Right lobe of liver (tissue), 6 donors: ENCODE measurements at regions not wholly inside any gene's neighbourhood (a gene's known extent, or its start where the extent isn't known, plus 50 kb on each side); places are given as distances from the start of the nearest gene placed in this dataset.

Source experiments
- ATAC-seq, 4 donors: fragments of 200-7000 bp; cut with Tn5 transposase; one replicate each; pipeline ENCODE4 v1.9.1; 2020; ENCODE audit warnings: mild to moderate bottlenecking in 4 of 4, moderate library complexity in 4 of 4
- DNase-seq, 3 donors: peaks; one replicate each; pipeline ENCODE4 v3.0.0-alpha.2; 2020
- H3K27ac ChIP-seq, 3 donors: fragments of 200-600 bp; one replicate each; pipeline ENCODE4 v1.8.0; 2022
- H3K27me3 ChIP-seq, 2 donors: fragments of 200-600 bp; one replicate each; pipeline ENCODE4 v1.8.0; 2022
- H3K36me3 ChIP-seq, 4 donors: fragments of 200-600 bp; sonication (generic) in 1 of 4; one replicate each; pipeline versions ENCODE4 v1.5.1 to v1.8.0; 2017 to 2022; ENCODE audit warnings: control low read depth in 1 of 4
- H3K4me1 ChIP-seq, 4 donors: fragments of 200-600 bp; sonication (generic) in 1 of 4; one replicate each; pipeline versions ENCODE4 v1.5.1 to v1.8.0; 2017 to 2022; ENCODE audit warnings: control low read depth in 1 of 4
- H3K4me3 ChIP-seq, 3 donors: fragments of 200-600 bp; one replicate each; pipeline ENCODE4 v1.8.0; 2022
- H3K9me3 ChIP-seq, 4 donors: fragments of 200-600 bp; sonication (generic) in 1 of 4; one replicate each; pipeline versions ENCODE4 v1.5.1 to v1.8.0; 2017 to 2022; ENCODE audit warnings: control low read depth in 1 of 4
- POLR2A ChIP-seq: fragments of 450-650 bp; IDR thresholded peaks from one replicate; pipeline ENCODE4 v1.6.1; 2017; ENCODE audit warnings: antibody characterized with exemption, mild to moderate bottlenecking
- WGBS: methylation state at CpG from one replicate; pipeline ENCODE4 v1.1.6; 2018; ENCODE audit warnings: low coverage, low lambda C conversion rate; ENCODE audit not compliant: insufficient coverage; ENCODE audit errors: missing lambda C conversion rate; 5-methylcytosine and 5-hydroxymethylcytosine counted together
- intact Hi-C, 2 donors: fragments of 100-400 bp; cut with DNase I; formaldehyde crosslinking; loops; one replicate each; pipeline versions ENCODE4 v1.11.2 to v1.14.1; 2022
- TF ChIP-seq, protein P1 (sequence below), 4 donors: fragments of 200-600 bp in 3 of 4; fragments of 450-650 bp in 1 of 4; IDR thresholded peaks; one replicate each; pipeline versions ENCODE4 v1.5.1 to v1.8.0; 2016 to 2022; ENCODE audit warnings: antibody characterized with exemption in 4 of 4, mild to moderate bottlenecking in 2 of 4
- donor health status: DM: no; HTN: yes; CAD: no.
- donor health status: DM: no; HTN: no; CAD: no.
- donor health status: DM: no; HTN: no; CAD: no.
- donor health status: DM: no; HTN: yes; CAD: no.
- donor health status: DM: no; HTN: yes; CAD: no.

DNA sequence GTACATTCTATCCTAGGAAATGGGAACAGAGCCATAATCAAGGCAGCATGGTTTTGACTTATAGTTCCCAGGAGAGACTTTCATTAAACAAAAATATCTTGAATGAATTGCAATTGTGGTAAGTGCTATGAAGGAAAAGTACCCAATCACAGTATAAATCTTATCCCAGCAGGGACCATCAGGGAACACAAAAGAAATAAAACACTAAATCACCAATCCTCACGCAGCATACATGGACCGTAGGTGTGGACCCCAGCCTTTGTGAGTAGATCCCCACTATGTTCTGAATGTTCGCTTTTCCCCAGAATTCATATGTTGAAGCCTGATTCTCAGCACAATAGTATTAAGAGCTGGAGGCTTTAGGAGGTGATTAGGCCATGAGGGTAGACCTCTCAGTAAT is 925.0 kb upstream of the RBFOX1 start:
- no peaks in the 10 kb centered on the region for H3K9me3 ChIP-seq
- TF ChIP-seq, protein P1, sequence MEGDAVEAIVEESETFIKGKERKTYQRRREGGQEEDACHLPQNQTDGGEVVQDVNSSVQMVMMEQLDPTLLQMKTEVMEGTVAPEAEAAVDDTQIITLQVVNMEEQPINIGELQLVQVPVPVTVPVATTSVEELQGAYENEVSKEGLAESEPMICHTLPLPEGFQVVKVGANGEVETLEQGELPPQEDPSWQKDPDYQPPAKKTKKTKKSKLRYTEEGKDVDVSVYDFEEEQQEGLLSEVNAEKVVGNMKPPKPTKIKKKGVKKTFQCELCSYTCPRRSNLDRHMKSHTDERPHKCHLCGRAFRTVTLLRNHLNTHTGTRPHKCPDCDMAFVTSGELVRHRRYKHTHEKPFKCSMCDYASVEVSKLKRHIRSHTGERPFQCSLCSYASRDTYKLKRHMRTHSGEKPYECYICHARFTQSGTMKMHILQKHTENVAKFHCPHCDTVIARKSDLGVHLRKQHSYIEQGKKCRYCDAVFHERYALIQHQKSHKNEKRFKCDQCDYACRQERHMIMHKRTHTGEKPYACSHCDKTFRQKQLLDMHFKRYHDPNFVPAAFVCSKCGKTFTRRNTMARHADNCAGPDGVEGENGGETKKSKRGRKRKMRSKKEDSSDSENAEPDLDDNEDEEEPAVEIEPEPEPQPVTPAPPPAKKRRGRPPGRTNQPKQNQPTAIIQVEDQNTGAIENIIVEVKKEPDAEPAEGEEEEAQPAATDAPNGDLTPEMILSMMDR (IDR thresholded peaks at IDR 0.05) = no peak
- no peak for TF ChIP-seq POLR2A
- WGBS = 83% methylated on average over 3 of the region's 3 CpGs
- no peaks in the 10 kb centered on the region for H3K27me3 ChIP-seq
- no peaks in the 10 kb centered on the region for H3K36me3 ChIP-seq
- no peak overlapping the region for H3K4me3 ChIP-seq
- H3K4me1 ChIP-seq = no peaks in the 10 kb centered on the region
- DNase-seq (no peak), ATAC-seq (no peak)
- intact Hi-C loops = no loop called here
- H3K27ac ChIP-seq = no peak overlapping the region

DNA sequence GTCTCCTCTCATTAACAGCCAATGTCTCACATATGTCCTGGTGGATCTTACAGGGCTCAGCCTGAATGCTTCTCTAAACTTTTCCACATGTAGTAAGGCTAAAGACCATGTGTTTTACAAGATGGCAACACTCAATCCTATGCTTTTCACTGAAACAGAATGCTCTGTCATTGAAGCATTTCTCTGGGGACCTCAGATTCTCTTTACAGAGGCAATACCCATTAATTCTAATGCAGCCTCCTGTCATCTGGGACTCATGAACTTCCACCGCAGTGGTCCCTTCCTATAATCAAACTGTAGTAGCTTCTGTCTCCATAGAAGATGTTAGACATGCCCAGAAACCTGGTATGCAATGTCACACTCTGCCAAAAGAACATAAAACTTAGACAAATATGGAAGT is 926.6 kb upstream of the RBFOX1 start:
- intact Hi-C loops = no loop called here
- no peaks in the 10 kb centered on the region for H3K36me3 ChIP-seq
- TF ChIP-seq, protein P1 (IDR thresholded peaks at IDR 0.05) = no peak
- no peak for TF ChIP-seq POLR2A
- H3K27me3 ChIP-seq = no peaks in the 10 kb centered on the region
- DNase-seq = no peak
- ATAC-seq = no peak
- 50% methylated on average over 1 of the region's 1 CpG for WGBS
- H3K4me3 ChIP-seq = no peak overlapping the region
- H3K9me3 ChIP-seq = no peaks in the 10 kb centered on the region
- H3K27ac ChIP-seq = no peak overlapping the region
- no peaks in the 10 kb centered on the region for H3K4me1 ChIP-seq

DNA sequence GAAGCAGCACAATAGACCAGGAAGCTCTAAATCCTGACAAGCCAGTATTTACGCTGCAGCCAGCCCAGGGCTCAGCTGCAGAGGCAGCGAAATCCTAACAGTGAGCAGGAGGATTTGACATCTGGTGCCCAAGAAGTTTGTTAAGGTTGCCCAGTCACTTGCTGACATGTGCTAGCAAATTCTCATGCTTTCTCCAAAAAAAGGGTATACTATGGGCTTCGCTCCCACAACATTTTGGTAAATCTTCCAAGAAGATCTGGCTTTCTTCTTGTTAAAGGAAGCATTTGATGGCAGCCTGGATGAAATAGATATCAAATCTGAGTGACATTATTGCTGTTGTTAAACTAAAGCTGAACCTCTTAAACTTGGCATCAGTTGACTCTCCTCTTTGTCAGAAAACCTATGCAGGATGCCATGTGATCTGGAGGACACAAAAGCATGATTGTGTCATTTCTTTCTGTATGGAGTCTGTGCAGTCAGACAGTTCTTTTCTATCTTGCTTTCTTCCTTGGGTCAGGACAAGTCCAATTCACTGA is 949.7 kb upstream of the RBFOX1 start:
- ATAC-seq (no peak), DNase-seq (no peak)
- no peak overlapping the region for H3K4me3 ChIP-seq
- H3K36me3 ChIP-seq = no peaks in the 10 kb centered on the region
- intact Hi-C loops = no loop called here
- H3K9me3 ChIP-seq = no peaks in the 10 kb centered on the region
- no peaks in the 10 kb centered on the region for H3K27me3 ChIP-seq
- TF ChIP-seq POLR2A = no peak
- TF ChIP-seq, protein P1 (IDR thresholded peaks at IDR 0.05) = no peak
- no peaks in the 10 kb centered on the region for H3K4me1 ChIP-seq
- 50% methylated on average over 3 of the region's 3 CpGs for WGBS
- H3K27ac ChIP-seq = no peak overlapping the region

DNA sequence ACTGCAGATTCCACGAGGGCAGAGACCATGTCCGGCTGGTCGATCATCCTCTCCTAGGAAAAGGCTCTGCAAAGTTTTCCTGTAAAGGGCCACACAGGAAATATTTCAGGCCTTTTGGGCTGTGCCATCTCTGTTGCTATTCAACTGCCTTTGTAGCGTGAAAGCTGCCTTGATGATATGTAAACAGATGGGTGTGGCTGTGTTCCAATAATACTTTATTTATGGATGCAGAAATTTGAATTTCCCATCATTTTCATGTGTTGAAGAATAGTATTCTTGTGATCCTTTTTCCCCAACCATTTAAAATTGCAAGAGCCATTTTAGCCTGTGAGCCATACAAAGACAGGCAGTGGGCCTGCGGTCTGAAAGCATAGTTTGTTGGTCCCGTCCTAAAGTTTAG is 950.7 kb upstream of the RBFOX1 start:
- H3K36me3 ChIP-seq = no peaks in the 10 kb centered on the region
- DNase-seq (no peak), ATAC-seq (no peak)
- WGBS = 57% methylated on average over 3 of the region's 6 CpGs
- no peak overlapping the region for H3K4me3 ChIP-seq
- intact Hi-C loops = no loop called here
- no peak overlapping the region for H3K27ac ChIP-seq
- H3K4me1 ChIP-seq = no peaks in the 10 kb centered on the region
- no peaks in the 10 kb centered on the region for H3K9me3 ChIP-seq
- no peak for TF ChIP-seq POLR2A
- TF ChIP-seq, protein P1 (IDR thresholded peaks at IDR 0.05) = no peak
- no peaks in the 10 kb centered on the region for H3K27me3 ChIP-seq

DNA sequence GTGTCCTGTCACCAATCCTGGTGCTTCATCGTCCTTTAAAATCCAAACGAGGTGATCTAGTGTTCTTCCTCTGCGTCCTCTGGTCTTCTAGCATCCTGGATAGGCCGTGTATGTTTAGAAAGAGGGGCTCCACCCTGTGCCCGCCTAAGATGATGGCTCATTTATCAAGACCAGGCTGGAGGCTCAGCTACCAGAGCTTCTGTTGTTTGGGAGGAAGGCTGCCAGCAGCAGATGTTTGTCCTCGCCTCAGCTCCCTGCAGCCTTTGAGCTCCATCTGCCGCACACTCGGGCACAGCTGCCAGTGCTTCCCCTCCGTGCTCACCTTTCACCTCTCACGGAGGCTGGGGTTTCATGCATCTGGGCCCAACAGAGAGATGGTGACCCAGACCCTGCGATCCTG is 954.7 kb upstream of the RBFOX1 start:
- no peak for ATAC-seq
- Histone ChIP-seq H3K9me3 (no peaks in the 10 kb centered on the region), H3K27ac (no peak overlapping the region), H3K36me3 (no peaks in the 10 kb centered on the region), H3K4me3 (no peak overlapping the region), H3K27me3 (no peaks in the 10 kb centered on the region), H3K4me1 (no peaks in the 10 kb centered on the region)
- 50% methylated on average over 1 of the region's 11 CpGs for WGBS
- intact Hi-C loops = no loop called here
- DNase-seq = no peak
- TF ChIP-seq, protein P1 (IDR thresholded peaks at IDR 0.05) = no peak
- TF ChIP-seq POLR2A = no peak
